Nephron progenitor cell (in vitro differentiated cells): ENCODE measurements at regions not wholly inside any gene's neighbourhood (a gene's known extent, or its start where the extent isn't known, plus 50 kb on each side); places are given as distances from the start of the nearest gene placed in this dataset.

ENCODE experiments used
- DNase-seq: peaks from one replicate; pipeline ENCODE4 v3.0.0; 2021
- H3K27ac Mint-ChIP-seq: 2 replicates; pipeline ENCODE4 v1.8.0; 2021; ENCODE audit warnings: mild to moderate bottlenecking, moderate library complexity, mixed read lengths
- H3K27me3 Mint-ChIP-seq: 2 replicates; pipeline ENCODE4 v1.8.0; 2021; ENCODE audit warnings: mild to moderate bottlenecking, low read depth, mixed read lengths; ENCODE audit not compliant: poor library complexity
- H3K36me3 Mint-ChIP-seq: 2 replicates; pipeline ENCODE4 v1.8.0; 2021; ENCODE audit warnings: low read depth, mixed read lengths
- H3K4me1 Mint-ChIP-seq: 2 replicates; pipeline ENCODE4 v1.8.0; 2021; ENCODE audit warnings: mixed read lengths
- H3K4me3 Mint-ChIP-seq: 2 replicates; pipeline ENCODE4 v1.8.0; 2021; ENCODE audit warnings: mild to moderate bottlenecking, moderate library complexity, mixed read lengths
- H3K9me3 Mint-ChIP-seq: 2 replicates; pipeline ENCODE4 v1.8.0; 2021; ENCODE audit warnings: mild to moderate bottlenecking, moderate library complexity, mixed read lengths
- TF ChIP-seq, protein P1 (sequence below): fragments of 200-600 bp; sonication (generic); IDR thresholded peaks from 2 replicates; pipeline ENCODE4 v1.5.0; 2021; ENCODE audit warnings: antibody characterized with exemption

DNA sequence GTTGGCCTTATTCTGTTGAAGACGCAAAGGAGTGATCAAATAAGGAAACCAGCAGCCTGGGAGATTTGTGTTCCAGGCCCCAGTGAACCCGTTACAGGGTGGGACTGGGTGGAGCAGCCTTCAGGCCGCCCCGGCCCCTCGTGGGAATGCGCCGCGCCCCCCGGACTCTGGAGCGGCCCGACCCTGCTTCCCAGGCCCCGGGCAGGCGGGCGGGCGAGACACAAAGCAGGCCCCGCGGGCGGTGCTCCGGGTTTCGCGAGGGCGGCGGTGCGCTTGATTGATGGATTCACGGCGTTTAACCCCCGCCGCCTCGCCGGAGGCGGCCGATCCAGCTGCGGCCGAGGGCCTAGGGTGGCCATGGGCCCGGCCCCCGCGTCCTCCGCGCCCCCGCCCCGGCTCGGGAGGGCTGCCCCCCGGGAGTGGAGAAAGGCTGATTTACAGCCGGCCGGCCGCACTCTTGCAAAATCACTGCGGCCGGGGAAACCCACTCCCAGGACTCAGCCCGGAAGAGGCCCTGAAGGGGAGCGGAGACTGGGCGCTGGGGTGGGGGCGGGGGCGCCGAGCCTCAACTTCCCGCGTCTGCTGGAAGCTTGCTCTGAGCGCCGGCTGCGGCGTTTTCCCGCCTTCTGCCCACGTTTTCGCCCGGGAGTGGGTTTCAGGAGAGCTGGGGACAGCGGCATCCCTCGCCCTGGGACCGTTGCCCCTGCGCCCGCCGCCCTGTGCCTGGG is 299.6 kb upstream of the NFE2L3 start:
- Mint-ChIP-seq H3K4me1 (peaks cover 69% of the 10 kb centered on the region), H3K27me3 (peaks cover 2% of the 10 kb centered on the region), H3K36me3 (no peaks in the 10 kb centered on the region), H3K9me3 (no peaks in the 10 kb centered on the region), H3K27ac (peak overlapping the region; percentile 99), H3K4me3 (peak overlapping the region; percentile 73)
- TF ChIP-seq, protein P1, sequence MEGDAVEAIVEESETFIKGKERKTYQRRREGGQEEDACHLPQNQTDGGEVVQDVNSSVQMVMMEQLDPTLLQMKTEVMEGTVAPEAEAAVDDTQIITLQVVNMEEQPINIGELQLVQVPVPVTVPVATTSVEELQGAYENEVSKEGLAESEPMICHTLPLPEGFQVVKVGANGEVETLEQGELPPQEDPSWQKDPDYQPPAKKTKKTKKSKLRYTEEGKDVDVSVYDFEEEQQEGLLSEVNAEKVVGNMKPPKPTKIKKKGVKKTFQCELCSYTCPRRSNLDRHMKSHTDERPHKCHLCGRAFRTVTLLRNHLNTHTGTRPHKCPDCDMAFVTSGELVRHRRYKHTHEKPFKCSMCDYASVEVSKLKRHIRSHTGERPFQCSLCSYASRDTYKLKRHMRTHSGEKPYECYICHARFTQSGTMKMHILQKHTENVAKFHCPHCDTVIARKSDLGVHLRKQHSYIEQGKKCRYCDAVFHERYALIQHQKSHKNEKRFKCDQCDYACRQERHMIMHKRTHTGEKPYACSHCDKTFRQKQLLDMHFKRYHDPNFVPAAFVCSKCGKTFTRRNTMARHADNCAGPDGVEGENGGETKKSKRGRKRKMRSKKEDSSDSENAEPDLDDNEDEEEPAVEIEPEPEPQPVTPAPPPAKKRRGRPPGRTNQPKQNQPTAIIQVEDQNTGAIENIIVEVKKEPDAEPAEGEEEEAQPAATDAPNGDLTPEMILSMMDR: no peak
- DNase-seq: peak; percentile 86

DNA sequence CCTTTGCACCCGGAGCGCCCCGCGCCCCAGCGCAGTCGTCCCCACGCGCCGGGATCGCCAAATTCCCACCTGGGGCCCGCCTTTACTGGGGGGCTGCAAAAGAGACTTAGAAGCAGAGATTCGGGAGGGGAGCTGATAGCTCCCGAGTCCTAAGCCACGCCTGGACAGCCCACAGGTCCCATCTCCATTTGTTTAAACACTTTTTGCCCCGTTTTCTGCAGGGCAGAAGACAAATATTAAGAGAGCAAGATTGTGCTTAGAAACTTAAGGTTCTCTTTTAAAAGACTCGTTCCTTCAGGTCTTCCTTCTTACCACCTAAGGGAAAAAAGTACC is 299.1 kb upstream of the NFE2L3 start:
- Mint-ChIP-seq H3K27me3 (peaks cover 2% of the 10 kb centered on the region), H3K9me3 (no peaks in the 10 kb centered on the region), H3K4me1 (peaks cover 63% of the 10 kb centered on the region), H3K36me3 (no peaks in the 10 kb centered on the region), H3K4me3 (peak overlapping the region; percentile 58), H3K27ac (peak overlapping the region; percentile 62)
- TF ChIP-seq, protein P1: no peak
- no peak for DNase-seq

DNA sequence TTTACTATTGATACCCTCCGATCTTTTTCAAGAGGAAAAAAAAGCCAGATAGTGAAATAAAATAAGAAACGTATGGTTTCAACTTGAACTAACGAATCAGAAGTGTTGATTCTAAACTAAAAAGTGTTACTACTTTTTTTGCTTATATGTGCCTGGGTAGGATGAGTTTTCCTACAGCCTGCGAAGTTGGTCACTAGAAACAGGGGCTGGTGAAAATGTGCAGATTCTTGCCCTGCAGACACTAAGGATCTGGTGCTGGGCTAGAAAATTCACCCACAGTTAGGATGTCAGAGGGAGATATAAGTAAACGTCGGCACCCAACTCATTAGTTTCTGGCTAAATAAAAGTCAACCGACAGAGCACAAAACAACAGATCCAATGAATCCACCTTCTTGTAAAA is 298.7 kb upstream of the NFE2L3 start:
- Mint-ChIP-seq H3K27ac (peak overlapping the region; percentile 62), H3K27me3 (no peaks in the 10 kb centered on the region), H3K4me3 (peak overlapping the region; percentile 58), H3K4me1 (peaks cover 59% of the 10 kb centered on the region), H3K9me3 (no peaks in the 10 kb centered on the region), H3K36me3 (no peaks in the 10 kb centered on the region)
- TF ChIP-seq, protein P1: no peak
- no peak for DNase-seq

DNA sequence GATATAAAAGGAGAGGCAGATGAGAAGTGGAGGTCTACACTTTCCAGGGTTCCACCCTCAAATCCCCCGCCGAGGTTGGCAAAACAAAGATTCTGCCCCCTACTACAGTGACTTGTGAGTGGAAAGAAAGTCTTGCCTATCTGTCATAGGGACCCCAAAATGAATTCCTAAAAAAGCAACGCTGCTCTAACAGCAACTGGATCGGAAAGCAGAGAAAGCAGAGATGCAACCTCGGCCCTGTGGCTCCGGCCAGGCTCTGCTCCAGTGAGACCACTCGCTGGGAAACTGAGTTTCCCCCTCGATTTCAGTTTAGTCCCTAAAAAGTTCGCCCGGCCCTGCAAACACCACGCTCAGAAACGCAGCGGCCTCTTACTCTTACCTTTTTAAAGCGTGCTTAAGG is 297.9 kb upstream of the NFE2L3 start:
- no peak for DNase-seq
- H3K4me3 Mint-ChIP-seq: peak overlapping the region; percentile 58
- TF ChIP-seq, protein P1: no peak
- H3K27ac Mint-ChIP-seq: peak overlapping the region; percentile 82
- H3K4me1 Mint-ChIP-seq: peaks cover 53% of the 10 kb centered on the region
- H3K9me3 Mint-ChIP-seq: no peaks in the 10 kb centered on the region
- no peaks in the 10 kb centered on the region for H3K36me3 Mint-ChIP-seq
- peaks cover under 1% of the 10 kb centered on the region for H3K27me3 Mint-ChIP-seq

DNA sequence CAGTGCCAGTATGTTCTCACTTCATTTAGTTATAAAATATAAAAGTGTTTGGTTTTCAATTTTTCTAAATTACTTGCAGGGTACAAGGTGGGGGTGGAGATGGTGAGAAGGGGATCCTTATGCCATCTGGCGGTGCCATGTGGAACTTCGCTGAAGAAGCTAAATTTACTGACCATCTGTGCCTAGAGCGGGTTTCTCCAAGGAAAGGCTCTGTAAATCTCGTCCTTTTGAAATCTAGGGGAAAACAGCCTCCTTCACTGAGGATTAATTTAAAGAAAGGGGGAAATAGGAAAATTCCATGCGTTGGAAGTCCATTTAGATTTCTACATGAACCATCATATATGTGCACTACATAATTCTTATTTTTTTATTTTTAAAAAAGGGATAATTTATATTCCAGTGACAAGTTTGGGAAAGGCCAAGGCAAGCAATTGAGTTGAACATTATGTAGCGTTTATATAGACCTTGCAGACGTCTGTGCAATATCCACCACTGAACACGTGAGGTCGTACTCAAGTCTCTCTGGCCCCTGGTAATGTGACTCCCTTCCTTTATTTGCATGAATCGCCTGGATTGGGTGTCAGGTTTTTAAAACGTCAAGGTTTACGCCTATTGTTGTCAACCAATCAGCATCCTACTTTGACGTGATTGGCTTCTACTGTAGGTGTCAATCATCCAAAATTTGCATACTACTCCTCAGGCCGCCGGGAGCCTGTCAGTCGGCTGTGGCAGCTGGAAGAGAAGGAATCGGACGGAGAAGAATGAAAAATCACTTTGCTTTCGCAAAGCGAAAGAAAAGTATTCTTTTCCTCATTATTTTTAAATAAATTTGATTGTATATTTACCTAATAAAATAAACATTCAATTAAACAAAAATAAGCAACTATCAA is 297.1 kb upstream of the NFE2L3 start:
- peaks cover 4% of the 10 kb centered on the region for H3K27me3 Mint-ChIP-seq
- H3K27ac Mint-ChIP-seq: peak overlapping the region; percentile 82
- H3K9me3 Mint-ChIP-seq: no peaks in the 10 kb centered on the region
- H3K4me1 Mint-ChIP-seq: peaks cover 45% of the 10 kb centered on the region
- TF ChIP-seq, protein P1: peak; percentile 86
- DNase-seq: peak; percentile 74
- H3K36me3 Mint-ChIP-seq: no peaks in the 10 kb centered on the region
- peak overlapping the region; percentile 58 for H3K4me3 Mint-ChIP-seq
